Hepatocyte (in vitro differentiated cells): ENCODE measurements at regions not wholly inside any gene's neighbourhood (a gene's known extent, or its start where the extent isn't known, plus 50 kb on each side); places are given as distances from the start of the nearest gene placed in this dataset.

Experiments
- DNase-seq: peaks from one replicate; pipeline ENCODE4 v3.0.0-alpha.2; 2016; ENCODE audit warnings: low spot score
- H2AFZ ChIP-seq: fragments of 200-600 bp; sonication (generic); 2 replicates; pipeline ENCODE4 v1.6.0; 2016; ENCODE audit warnings: antibody characterized with exemption, mild to moderate bottlenecking
- H3K27ac ChIP-seq: fragments of 200-600 bp; sonication (generic); 2 replicates; pipeline ENCODE4 v1.5.1; 2016; ENCODE audit warnings: mild to moderate bottlenecking
- H3K27me3 ChIP-seq: fragments of 200-600 bp; sonication (generic); 2 replicates; pipeline ENCODE4 v1.6.1; 2016
- H3K36me3 ChIP-seq: fragments of 200-600 bp; sonication (generic); replicated peaks from 2 replicates; pipeline ENCODE4 v1.5.1; 2016; ENCODE audit warnings: low read depth; ENCODE audit not compliant: insufficient read depth
- H3K4me1 ChIP-seq: fragments of 200-600 bp; sonication (generic); 2 replicates; pipeline ENCODE4 v1.5.1; 2016; ENCODE audit warnings: mild to moderate bottlenecking, moderate library complexity; ENCODE audit not compliant: insufficient read depth
- H3K4me2 ChIP-seq: fragments of 200-600 bp; sonication (generic); 2 replicates; pipeline ENCODE4 v1.6.0; 2016
- H3K4me3 ChIP-seq: fragments of 200-600 bp; sonication (generic); 2 replicates; pipeline ENCODE4 v1.5.1; 2016; ENCODE audit warnings: mild to moderate bottlenecking
- H3K79me2 ChIP-seq: fragments of 200-600 bp; sonication (generic); 2 replicates; pipeline ENCODE4 v1.6.0; 2017; ENCODE audit warnings: mild to moderate bottlenecking
- H3K9me2 ChIP-seq: fragments of 200-600 bp; sonication (generic); replicated peaks from 2 replicates; pipeline ENCODE4 v1.6.0; 2017; ENCODE audit warnings: mild to moderate bottlenecking; ENCODE audit not compliant: insufficient read depth
- H3K9me3 ChIP-seq: fragments of 200-600 bp; sonication (generic); 2 replicates; pipeline ENCODE4 v1.5.1; 2016; ENCODE audit warnings: low read depth, mild to moderate bottlenecking
- H4K20me1 ChIP-seq: fragments of 200-600 bp; sonication (generic); 2 replicates; pipeline ENCODE4 v1.6.0; 2016; ENCODE audit warnings: mild to moderate bottlenecking; ENCODE audit not compliant: insufficient read depth, poor library complexity, severe bottlenecking
- EZH2 ChIP-seq: fragments of 200-600 bp; sonication (generic); IDR thresholded peaks from 2 replicates; pipeline ENCODE4 v1.6.1; 2016; ENCODE audit warnings: antibody characterized with exemption, mild to moderate bottlenecking, borderline replicate concordance
- EZH2phosphoT487 ChIP-seq: fragments of 200-600 bp; sonication (generic); IDR thresholded peaks from one replicate; pipeline ENCODE4 v1.6.1; 2018; ENCODE audit warnings: antibody characterized with exemption, mild to moderate bottlenecking, low read depth, moderate library complexity; ENCODE audit not compliant: unreplicated experiment, severe bottlenecking
- WGBS: methylation state at CpG from one replicate; pipeline ENCODE4 v1.1.6; 2016; ENCODE audit warnings: low lambda C conversion rate; ENCODE audit errors: missing lambda C conversion rate; 5-methylcytosine and 5-hydroxymethylcytosine counted together
- TF ChIP-seq, protein P1 (sequence below): fragments of 200-600 bp; sonication (generic); IDR thresholded peaks from 2 replicates; pipeline ENCODE4 v1.5.1; 2016; ENCODE audit warnings: antibody characterized with exemption, mild to moderate bottlenecking; ENCODE audit not compliant: poor library complexity

DNA sequence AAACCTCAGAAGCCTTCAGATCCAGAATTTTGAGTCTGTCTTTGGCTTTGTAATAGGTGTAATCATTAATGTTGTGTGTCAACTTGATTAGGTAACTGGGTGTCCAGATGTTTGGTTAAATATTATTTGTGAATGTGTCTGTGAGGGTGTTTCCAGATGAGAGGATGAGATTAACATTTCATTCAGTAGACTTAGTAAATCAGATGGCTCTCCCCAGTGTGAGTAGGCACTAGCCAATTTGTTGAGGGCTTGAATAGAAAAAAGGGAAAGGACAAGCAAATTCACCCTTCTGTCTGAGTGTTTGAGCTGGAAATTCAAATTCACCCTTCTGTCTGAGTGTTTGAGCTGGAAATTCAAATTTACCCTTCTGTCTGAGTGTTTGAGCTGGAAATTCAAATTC, 932.2 kb downstream of the SLC6A15 start:
- Histone ChIP-seq H3K9me3 (no peaks in the 10 kb centered on the region), H3K4me3 (no peak overlapping the region), H3K4me1 (no peaks in the 10 kb centered on the region), H3K79me2 (no peaks in the 10 kb centered on the region), H3K27ac (no peak overlapping the region), H3K4me2 (no peak overlapping the region), H4K20me1 (no peaks in the 10 kb centered on the region), H2AFZ (no peak overlapping the region), H3K9me2 (no peaks in the 10 kb centered on the region), H3K27me3 (no peaks in the 10 kb centered on the region), H3K36me3 (no peaks in the 10 kb centered on the region)
- TF ChIP-seq EZH2phosphoT487 (no peak), EZH2 (no peak)
- TF ChIP-seq, protein P1, sequence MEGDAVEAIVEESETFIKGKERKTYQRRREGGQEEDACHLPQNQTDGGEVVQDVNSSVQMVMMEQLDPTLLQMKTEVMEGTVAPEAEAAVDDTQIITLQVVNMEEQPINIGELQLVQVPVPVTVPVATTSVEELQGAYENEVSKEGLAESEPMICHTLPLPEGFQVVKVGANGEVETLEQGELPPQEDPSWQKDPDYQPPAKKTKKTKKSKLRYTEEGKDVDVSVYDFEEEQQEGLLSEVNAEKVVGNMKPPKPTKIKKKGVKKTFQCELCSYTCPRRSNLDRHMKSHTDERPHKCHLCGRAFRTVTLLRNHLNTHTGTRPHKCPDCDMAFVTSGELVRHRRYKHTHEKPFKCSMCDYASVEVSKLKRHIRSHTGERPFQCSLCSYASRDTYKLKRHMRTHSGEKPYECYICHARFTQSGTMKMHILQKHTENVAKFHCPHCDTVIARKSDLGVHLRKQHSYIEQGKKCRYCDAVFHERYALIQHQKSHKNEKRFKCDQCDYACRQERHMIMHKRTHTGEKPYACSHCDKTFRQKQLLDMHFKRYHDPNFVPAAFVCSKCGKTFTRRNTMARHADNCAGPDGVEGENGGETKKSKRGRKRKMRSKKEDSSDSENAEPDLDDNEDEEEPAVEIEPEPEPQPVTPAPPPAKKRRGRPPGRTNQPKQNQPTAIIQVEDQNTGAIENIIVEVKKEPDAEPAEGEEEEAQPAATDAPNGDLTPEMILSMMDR, result no peak
- no peak for DNase-seq

DNA sequence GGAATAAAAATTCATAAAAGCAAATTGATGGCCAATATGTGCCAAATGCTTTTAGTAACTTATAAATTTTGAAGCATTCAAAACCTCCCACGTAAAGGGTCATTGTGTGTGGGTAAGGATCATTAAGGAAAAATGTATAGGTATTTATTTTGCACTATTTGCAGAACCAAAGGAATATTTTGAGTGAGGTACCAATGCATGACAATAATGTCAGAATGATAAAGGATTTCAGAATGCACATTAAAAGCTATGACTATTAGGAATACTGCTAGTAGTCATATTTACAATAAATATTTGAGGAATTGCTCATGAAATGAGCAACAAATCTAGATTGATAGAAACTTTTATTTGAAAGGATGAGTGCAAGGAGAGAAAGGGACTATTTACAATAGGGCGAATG, 932.8 kb downstream of the SLC6A15 start:
- Histone ChIP-seq H3K27me3 (no peaks in the 10 kb centered on the region), H4K20me1 (no peaks in the 10 kb centered on the region), H3K9me2 (no peaks in the 10 kb centered on the region), H3K4me1 (no peaks in the 10 kb centered on the region), H3K79me2 (no peaks in the 10 kb centered on the region), H3K27ac (no peak overlapping the region), H2AFZ (no peak overlapping the region), H3K4me2 (no peak overlapping the region), H3K4me3 (no peak overlapping the region), H3K36me3 (no peaks in the 10 kb centered on the region), H3K9me3 (no peaks in the 10 kb centered on the region)
- WGBS, result 77% methylated on average over 2 of the region's 2 CpGs
- no peak for DNase-seq
- TF ChIP-seq EZH2 (no peak), EZH2phosphoT487 (no peak)
- TF ChIP-seq, protein P1, result no peak

DNA sequence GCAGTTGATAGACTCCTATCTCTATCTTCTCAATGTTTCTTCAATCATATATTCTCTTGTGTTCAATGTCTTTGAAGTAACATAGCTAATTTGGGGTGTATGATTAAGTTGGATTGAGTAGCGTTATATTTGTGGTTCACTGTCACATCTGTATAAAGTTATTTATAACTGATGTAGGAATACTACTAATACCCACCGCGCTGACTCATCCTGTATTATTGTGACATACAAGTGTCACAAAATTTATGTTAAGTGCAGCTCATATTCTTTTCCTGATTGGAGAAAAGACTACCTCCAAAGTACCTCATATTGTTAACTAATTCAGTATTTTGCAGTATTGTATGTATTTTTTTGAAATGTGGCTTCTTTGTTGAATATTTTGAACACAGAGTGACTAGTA, 940.8 kb downstream of the SLC6A15 start:
- 89% methylated on average over 3 of the region's 3 CpGs for WGBS
- TF ChIP-seq EZH2phosphoT487, result no peak
- TF ChIP-seq EZH2, result no peak
- TF ChIP-seq, protein P1, result no peak
- no peak for DNase-seq
- Histone ChIP-seq H3K4me3 (no peak overlapping the region), H3K36me3 (no peaks in the 10 kb centered on the region), H3K9me3 (no peaks in the 10 kb centered on the region), H3K4me1 (no peaks in the 10 kb centered on the region), H4K20me1 (no peaks in the 10 kb centered on the region), H3K27me3 (no peaks in the 10 kb centered on the region), H3K4me2 (no peak overlapping the region), H2AFZ (no peak overlapping the region), H3K9me2 (no peaks in the 10 kb centered on the region), H3K27ac (no peak overlapping the region), H3K79me2 (no peaks in the 10 kb centered on the region)

DNA sequence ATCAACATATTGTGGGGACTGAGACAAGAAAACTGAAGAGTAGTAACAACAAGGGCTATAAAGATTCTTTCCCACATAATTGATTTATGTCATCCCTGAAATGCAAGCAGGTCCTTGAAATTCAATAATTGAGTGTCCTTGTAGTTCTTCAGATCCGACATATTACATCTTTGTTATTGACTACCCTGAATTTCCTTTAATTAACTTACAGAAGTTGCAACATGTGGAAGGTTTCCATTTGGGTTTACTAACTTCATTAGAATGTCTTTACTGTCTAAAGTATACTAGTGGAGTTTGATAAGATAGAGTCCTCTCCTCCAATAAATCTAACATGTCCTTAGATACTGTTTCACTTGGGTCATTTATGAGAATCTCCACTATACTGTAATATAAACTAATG, 951.8 kb downstream of the SLC6A15 start:
- Histone ChIP-seq H3K4me3 (no peak overlapping the region), H3K36me3 (no peaks in the 10 kb centered on the region), H2AFZ (no peak overlapping the region), H4K20me1 (no peaks in the 10 kb centered on the region), H3K4me2 (no peak overlapping the region), H3K4me1 (no peaks in the 10 kb centered on the region), H3K27ac (no peak overlapping the region), H3K79me2 (no peaks in the 10 kb centered on the region), H3K27me3 (no peaks in the 10 kb centered on the region), H3K9me2 (no peaks in the 10 kb centered on the region), H3K9me3 (no peaks in the 10 kb centered on the region)
- no peak for DNase-seq
- no peak for TF ChIP-seq EZH2phosphoT487
- no peak for TF ChIP-seq EZH2
- TF ChIP-seq, protein P1, result no peak
- 86% methylated on average over 1 of the region's 1 CpG for WGBS
